ENCODE measurements at regions not wholly inside any gene's neighbourhood (a gene's known extent, or its start where the extent isn't known, plus 50 kb on each side); places are given as distances from the start of the nearest gene placed in this dataset.
"Not testable (repeated sequence)": the region's sequence is repeated elsewhere in the genome, so short reads cannot be mapped to it uniquely, and the experiment has no call there.

GRCh38 chr5:105213078-105213477, 1650.5 kb upstream of the NUDT12 start:
- DNase-seq (ENCODE audit: low read depth in 2 of 2), result no peak

- DNase-seq (ENCODE audit: low read depth in 2 of 2), result no peak
Measured at GRCh38 chr5:105207066-105207465, 1644.5 kb upstream of the NUDT12 start.

GRCh38 chr5:105197531-105197930, 1634.9 kb upstream of the NUDT12 start:
- no peak for DNase-seq (ENCODE audit: low read depth in 2 of 2)

GRCh38 chr5:105195765-105196164, 1633.2 kb upstream of the NUDT12 start:
- no peak for DNase-seq (ENCODE audit: low read depth in 2 of 2)

GRCh38 chr5:105172918-105173317, 1610.3 kb upstream of the NUDT12 start:
- no peak for DNase-seq (ENCODE audit: low read depth in 2 of 2)

- no peak for DNase-seq (ENCODE audit: low read depth in 2 of 2)
Measured at GRCh38 chr5:105168806-105169205, 1606.2 kb upstream of the NUDT12 start.

- no peak for DNase-seq (ENCODE audit: low read depth in 2 of 2)
Measured at GRCh38 chr5:105167092-105167491, 1604.5 kb upstream of the NUDT12 start.

GRCh38 chr5:105163547-105163946, 1601.0 kb upstream of the NUDT12 start:
- DNase-seq (ENCODE audit: low read depth in 2 of 2), result no peak

GRCh38 chr5:105162557-105162956, 1600.0 kb upstream of the NUDT12 start:
- not testable (repeated sequence) for DNase-seq (ENCODE audit: low read depth in 2 of 2)

GRCh38 chr5:105158526-105158925, 1595.9 kb upstream of the NUDT12 start:
- DNase-seq (ENCODE audit: low read depth in 2 of 2), result no peak

- no peak for DNase-seq (ENCODE audit: low read depth in 2 of 2)
Measured at GRCh38 chr5:105150323-105150722, 1587.7 kb upstream of the NUDT12 start.

- no peak for DNase-seq (ENCODE audit: low read depth in 2 of 2)
Measured at GRCh38 chr5:105146867-105147266, 1584.3 kb upstream of the NUDT12 start.

- DNase-seq (ENCODE audit: low read depth in 2 of 2), result no peak
Measured at GRCh38 chr5:105145152-105145551, 1582.6 kb upstream of the NUDT12 start.

GRCh38 chr5:105134328-105134727, 1571.7 kb upstream of the NUDT12 start:
- DNase-seq (ENCODE audit: low read depth in 2 of 2), result no peak

GRCh38 chr5:105133087-105133486, 1570.5 kb upstream of the NUDT12 start:
- DNase-seq (ENCODE audit: low read depth in 2 of 2), result no peak

- no peak for DNase-seq (ENCODE audit: low read depth in 2 of 2)
Measured at GRCh38 chr5:105132581-105132980, 1570.0 kb upstream of the NUDT12 start.

GRCh38 chr5:105131045-105131444, 1568.5 kb upstream of the NUDT12 start:
- no peak for DNase-seq (ENCODE audit: low read depth in 2 of 2)

GRCh38 chr5:105101577-105101976, 1539.0 kb upstream of the NUDT12 start:
- no peak for DNase-seq (ENCODE audit: low read depth in 2 of 2)

- DNase-seq (ENCODE audit: low read depth in 2 of 2), result no peak
Measured at GRCh38 chr5:105088961-105089360, 1526.4 kb upstream of the NUDT12 start.

GRCh38 chr5:105088102-105088501, 1525.5 kb upstream of the NUDT12 start:
- DNase-seq (ENCODE audit: low read depth in 2 of 2), result no peak

- no peak for DNase-seq (ENCODE audit: low read depth in 2 of 2)
Measured at GRCh38 chr5:105057893-105058292, 1495.3 kb upstream of the NUDT12 start.

GRCh38 chr5:105057001-105057436, 1494.4 kb upstream of the NUDT12 start:
- no peak for DNase-seq (ENCODE audit: low read depth in 2 of 2)

- DNase-seq (ENCODE audit: low read depth in 2 of 2), result no peak
Measured at GRCh38 chr5:105054406-105054805, 1491.8 kb upstream of the NUDT12 start.

GRCh38 chr5:105042623-105043022, 1480.0 kb upstream of the NUDT12 start:
- DNase-seq (ENCODE audit: low read depth in 2 of 2), result no peak

GRCh38 chr5:105036814-105037213, 1474.2 kb upstream of the NUDT12 start:
- not testable (repeated sequence) for DNase-seq (ENCODE audit: low read depth in 2 of 2)

All from stimulated activated CD8-positive, alpha-beta memory T cell treated with anti-CD3 and anti-CD28 coated beads, Interleukin-2, amount 100 ng/mL, for 48 hours (primary cell).